LoVo (cell line): ENCODE measurements at regions not wholly inside any gene's neighbourhood (a gene's known extent, or its start where the extent isn't known, plus 50 kb on each side); places are given as distances from the start of the nearest gene placed in this dataset.
"Not testable (repeated sequence)": the region's sequence is repeated elsewhere in the genome, so short reads cannot be mapped to it uniquely, and the experiment has no call there.

Experiments
- DNase-seq: peaks from one replicate; pipeline ENCODE4 v3.0.0-alpha.2; 2016; ENCODE audit warnings: low spot score

DNA sequence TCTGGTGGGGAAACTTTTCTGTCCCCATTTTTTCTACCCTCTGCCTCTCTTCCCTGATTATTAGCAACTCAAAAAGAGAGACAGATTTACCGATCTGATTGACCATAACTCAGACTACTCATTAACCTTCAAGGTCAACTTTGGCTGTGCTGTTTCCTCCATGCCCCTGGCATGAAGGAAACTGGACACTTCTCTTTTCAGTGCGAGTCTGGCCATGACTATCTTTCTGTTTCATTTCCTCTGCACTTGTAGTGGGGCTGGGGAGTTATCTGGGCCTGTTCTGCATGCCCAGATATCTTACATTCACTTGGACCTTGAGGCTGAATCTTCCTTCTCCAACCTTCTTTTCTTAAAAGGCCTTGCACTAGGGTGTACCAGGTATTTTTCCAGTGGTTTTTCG, 76.9 kb upstream of the SLCO2A1 start:
- no peak for DNase-seq

DNA sequence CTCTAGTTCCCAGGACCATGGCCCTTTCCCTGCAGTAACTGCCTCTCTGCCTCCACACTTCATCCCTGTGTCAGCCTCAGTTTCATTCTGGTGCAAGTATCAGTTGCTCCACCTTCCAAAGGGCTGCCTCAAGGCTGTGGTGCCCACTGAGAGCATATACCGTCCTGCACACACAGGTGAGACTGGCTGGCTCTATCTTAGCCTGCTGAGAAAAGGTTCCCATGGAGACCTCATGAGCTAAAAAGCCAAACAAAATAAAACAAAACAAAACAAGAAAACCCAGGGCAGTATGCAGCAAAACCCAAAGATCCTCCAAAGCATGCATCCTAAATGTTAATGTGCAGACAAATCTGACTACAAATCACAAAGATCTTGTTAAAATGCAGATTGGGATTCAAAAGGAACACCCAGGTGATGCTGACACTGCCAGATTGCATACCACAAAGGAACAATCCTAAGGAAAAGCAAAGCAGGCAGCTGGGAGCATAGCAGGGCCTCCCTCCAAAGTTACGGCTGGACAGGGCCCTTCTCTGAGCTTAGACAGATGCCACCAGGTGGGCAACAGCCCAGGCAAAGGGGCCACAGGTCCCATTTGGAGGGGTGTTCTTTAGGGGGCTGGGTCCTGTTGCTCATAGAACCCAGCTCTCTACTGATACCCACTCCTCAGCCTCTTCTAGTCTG, 76.3 kb upstream of the SLCO2A1 start:
- no peak for DNase-seq

DNA sequence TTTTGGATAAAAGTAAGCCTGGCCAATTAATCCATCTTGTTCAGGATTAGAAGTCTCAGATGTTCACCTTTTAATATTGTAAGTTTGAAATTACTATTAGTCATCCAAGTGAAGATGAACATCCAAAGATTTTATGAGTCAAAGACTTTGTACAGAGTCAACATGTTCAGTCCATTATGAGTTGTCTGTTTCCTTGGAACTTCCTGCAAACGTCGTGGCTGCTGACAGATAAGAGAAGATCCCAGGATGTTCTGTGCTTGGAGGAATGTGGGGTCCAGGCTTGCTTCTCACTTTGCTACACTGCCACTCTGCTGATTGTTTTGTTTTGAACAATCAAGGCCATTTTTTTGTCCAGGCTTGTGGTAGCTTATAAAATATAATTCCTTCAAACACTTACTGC, 74.3 kb upstream of the SLCO2A1 start:
- no peak for DNase-seq

DNA sequence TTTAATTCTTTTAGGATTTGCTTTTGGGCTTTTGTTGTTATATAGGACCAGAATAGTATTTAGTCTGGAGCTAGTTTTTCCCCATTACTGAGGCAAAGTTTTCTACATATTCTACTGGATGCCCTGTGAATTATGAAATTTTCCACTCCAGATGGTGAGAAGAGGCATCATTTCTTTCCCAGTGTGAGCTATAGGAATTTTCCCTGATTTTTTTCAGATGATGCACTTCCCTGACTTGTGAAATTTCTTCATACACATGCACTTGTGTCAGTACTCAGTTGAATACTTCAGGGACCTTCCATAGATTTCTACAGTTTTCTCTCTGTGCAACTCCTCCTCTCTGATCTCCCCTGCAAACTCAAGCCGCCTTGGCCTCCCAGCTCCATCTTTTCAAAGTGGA, 73.7 kb upstream of the SLCO2A1 start:
- DNase-seq, result no peak

DNA sequence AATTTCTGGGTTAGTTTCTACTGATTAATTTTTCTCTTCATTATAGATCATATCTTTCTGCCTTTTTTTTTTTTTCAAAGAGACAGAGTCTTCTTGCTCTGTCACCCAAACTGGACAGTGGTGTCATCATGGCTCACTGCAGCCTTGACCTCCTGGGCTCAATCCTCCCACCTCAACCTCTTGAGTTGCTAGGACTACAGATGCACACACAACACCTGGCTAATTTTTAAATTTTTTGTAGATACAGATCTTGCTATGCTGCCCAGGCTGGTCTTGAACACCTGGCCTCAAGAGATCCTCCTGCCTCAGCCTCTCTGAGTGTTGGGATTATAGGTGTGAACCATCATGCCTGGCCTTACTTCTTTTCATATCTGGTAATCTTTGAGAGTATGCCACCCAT, 73.3 kb upstream of the SLCO2A1 start:
- DNase-seq, result no peak

DNA sequence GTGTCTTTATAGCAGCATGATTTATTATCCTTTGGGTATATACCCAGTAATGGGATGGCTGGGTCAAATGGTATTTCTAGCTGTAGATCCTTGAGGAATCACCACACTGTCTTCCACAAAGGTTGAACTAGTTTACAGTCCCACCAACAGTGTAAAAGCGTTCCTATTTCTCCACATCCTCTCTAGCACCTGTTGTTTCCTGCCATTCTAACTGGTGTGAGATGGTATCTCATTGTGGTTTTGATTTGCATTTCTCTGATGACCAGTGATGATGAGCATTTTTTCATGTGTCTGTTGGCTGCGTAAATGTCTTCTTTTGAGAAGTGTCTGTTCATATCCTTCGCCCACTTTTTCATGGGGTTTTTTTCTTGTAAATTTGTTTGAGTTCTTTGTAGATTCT, 66.5 kb upstream of the SLCO2A1 start:
- not testable (repeated sequence) for DNase-seq

DNA sequence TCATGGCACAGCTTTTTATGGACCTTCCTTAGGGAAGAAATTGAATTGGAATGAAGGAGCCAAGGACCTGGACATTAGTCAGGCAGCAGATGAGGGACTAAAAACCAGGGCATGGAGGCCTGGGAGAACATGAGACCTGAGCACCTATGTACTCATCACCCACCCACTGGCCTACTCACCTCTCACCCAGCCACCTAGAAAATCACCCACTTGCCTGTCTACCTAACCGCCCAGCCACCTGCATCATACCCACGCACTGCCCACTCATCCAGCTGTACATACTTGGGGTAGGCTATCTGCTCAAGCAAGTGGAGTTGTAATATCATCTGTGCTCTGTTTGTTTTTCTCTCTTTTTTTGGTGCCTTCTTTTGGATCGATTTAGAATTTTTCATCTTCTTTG, 65.3 kb upstream of the SLCO2A1 start:
- no peak for DNase-seq

DNA sequence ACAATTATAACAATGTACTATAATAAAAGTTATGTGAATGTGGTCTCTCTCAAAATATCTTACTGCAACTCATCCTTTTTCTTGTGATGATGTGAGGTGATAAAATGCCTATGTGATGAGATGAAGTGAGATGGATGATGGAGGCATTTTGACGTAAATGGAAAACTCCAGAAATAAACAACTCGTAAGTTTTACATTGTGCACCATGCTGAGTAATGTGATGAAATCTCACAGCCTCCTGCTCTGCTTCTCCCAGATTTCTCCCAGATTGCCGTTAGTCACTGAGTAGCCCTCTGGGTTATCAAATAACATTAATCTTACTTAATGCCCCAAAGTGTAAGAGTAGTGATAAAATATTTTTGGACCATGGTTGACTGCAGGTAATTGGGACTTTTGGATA, 64.8 kb upstream of the SLCO2A1 start:
- no peak for DNase-seq

DNA sequence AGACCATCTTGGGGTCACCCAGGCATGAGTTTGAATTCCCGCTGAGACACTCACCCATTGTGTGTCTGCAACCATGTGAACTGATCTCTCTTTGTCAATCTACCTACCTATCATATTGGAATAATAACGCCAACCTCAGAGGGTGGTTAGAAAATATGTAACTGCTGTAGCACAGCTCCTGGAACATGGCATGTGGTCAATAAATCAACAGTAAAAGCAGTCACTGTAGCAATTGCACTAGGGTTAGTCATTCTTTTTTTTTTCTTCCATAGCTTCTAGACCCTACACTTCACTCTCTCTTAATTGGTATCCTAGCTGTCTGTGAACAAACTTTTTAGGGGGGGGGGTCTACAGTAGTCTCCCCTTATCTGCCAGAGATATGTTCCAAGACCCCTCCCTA, 64.2 kb upstream of the SLCO2A1 start:
- no peak for DNase-seq

DNA sequence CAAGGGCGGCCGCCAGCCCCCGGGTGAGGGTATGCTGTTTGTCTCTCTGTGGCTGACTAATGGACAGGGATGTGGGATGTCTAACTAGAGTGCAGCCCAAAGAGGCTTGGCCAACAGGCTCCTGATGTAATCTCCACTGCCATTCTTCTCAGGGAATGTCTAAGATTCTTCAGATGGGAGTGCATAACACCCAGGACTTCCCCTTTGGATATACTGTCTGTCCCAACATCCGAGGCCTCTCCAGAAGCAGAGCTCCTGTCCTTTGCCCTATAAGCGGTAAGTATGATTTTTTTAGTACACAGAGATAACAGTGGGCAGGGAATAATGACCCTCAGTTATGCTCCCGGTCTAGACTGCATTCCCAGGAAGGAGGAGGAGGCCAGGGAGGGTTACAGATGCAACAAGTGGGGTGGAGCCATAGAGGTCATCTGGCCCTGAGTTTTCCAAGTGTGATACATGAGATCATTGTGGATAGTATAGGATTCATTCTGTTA, 62.5 kb upstream of the SLCO2A1 start:
- no peak for DNase-seq

DNA sequence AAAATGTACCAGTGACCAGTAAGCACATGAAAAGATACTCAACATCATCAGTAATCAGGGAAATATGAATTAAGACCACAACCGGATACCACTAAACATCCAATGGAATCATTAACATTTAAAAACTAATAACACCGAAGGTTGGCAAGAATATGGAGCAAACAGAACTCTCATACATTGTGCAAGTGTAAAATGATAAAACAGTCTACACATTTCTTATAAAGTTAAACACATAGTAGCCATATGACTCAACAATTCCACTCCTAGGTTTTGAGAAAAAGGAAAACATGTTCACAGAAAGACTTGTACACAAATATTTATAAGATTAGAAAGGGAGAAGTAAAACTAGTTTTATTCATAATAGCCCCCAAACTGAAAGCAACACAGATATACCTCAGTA, 60.3 kb upstream of the SLCO2A1 start:
- no peak for DNase-seq

DNA sequence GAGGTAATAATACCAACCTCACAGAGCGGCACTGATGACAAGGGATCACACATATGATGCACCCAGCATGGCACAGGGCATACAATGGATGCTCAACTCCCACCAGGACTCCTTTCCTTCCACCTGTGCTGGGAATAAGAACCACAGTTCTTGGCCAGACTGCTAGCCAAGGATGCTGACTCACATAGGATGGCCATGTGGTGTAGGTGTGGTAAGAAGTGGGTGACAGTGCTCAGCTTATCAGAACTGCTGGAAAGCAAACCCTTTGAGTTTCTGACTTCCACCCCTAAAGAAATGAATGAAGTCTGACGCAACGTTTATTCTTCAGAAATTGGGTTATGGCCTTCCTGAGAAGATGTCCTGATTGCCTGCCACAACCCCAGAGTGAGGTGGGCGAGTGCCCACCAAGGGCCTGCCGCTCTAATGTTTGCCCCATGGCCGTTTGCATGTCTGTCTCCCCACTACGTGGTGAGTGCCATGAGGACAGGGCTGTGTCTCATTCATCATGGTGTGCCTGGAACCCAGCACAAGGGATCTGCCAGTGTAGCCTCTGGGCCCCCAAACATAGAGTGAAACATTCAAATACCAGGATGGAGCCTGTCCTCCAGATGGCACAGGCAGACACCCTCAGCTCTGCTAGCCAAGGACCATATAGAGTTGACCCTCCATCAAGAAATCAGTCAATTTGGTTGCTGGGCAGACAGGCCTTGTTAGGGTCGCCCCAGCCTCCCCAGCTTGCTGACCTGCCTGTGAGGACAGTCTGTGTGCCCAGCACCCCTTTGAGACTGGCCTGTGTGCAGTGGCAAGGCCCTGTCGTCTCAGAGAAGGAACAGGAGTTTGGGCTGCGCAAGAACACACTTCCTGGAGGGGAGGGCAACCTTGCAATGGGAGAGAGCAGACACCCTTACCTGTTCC, 57.6 kb upstream of the SLCO2A1 start:
- peak; percentile 1 for DNase-seq

DNA sequence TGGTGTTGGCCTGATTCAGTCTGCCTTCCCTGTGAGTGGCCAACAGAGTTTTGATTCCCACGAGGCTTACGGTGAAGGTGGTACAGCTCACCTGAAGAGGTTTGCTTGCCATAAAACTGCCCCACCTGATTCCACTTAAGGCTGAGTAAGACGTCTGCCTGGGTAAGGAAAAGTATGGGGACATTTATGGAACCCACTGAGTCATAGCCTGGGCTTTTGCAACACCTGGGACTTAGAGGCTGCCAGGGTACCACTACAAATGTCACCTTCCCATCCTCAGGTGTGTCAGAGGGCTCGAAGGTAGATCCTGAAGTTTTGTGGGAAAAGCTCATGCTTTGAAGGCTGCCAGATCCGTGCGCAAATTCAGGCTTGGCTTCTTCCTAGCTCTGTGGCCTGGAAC, 56.9 kb upstream of the SLCO2A1 start:
- peak; percentile 36 for DNase-seq

DNA sequence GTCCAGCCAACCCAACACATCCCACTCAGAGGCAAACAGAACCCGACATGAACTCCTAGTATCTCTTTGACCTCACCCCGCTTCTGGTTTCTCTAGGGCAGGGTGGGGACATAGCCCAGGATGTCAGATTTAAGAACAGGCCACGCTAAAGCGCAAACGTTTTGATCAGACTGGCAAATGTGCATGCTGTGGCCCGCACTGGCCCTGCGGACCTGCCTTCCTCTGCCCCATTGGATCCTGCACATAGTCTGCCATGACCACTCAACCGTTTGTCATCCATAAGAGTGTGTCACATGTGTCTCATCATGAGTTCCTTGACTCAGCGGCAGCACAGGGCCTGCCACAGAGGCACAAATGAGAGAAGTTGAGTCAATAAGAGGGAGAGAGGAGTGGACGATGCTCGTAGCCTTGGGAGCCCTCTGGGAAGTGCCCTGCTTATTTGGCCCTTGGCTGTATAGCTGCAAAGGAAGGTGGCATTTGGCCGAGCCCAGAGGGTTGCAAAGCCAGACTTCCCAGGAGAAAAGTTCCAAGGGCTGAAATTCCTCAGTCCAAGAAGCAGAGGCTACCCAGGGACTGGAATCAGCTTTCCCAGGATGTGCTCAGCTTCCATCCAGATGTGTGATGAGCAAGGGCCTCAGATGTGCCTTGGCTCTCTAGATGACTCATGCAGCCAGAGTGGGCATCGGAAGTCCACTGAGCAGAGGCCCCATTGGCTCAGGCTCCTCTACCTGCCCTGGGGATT, 55.5 kb upstream of the SLCO2A1 start:
- DNase-seq, result no peak

DNA sequence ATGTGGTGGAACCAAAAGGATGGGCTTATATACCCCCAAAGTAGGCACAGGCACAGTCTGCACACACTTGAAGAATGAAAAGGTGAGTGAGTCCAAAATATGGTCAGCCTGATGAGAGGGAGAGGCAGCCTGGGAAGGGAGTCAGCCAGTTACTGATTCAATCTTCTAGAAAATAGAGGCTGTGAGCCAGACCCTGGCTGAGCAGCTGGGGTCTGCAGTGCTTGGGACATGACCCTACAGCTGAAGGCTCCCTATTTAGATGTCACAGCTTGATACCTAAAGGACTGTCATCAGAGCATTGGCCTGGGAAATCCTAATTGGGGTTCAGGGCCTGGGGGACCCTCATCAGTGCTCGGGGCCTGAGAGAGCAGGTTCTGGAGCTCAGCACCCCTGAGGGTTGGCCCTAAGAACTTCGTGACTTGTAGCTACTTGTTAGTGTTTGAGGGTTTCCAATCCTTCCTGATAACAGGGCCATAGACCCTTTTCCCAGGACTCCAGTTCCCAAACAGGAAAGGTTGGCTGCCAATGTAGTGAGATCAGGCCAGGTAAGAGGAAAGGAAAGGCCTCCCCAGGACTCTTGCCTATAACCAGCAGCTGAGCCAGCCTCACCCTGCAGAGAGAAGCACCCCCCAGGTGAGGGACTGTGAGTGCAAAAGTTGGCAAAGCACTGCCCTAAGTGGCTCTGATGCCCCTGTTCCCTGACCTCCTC, 54.7 kb upstream of the SLCO2A1 start:
- DNase-seq, result no peak

DNA sequence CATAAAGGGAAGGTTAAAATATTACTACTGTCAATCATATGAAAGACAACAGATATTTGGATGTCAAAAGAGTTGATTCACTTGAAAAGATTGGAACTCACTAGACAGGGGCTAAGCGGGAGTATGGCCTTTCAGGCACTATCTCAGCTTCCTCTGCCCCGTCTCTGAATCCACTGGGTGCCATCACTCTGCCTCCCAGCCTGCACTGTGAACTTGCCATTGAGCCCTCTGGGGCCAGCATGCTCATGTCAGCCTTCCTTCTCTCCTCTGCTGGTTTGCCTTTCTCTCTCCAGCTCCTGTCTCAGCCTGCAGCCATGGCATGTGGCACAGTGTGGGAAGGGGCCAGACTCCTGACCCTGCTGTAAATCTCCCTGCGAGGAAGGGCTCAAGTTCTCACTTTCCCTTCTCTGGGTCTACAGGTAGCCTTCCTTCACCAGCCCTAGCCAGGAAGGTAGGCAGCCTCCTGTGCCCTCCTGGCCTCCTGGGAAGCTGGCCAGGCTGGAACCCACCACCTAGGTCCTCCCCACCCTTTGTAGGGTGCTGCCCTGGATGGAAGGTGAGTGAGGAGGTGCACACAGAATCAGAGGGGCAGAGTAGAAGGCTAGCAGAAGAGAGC, 54.0 kb upstream of the SLCO2A1 start:
- DNase-seq, result no peak

DNA sequence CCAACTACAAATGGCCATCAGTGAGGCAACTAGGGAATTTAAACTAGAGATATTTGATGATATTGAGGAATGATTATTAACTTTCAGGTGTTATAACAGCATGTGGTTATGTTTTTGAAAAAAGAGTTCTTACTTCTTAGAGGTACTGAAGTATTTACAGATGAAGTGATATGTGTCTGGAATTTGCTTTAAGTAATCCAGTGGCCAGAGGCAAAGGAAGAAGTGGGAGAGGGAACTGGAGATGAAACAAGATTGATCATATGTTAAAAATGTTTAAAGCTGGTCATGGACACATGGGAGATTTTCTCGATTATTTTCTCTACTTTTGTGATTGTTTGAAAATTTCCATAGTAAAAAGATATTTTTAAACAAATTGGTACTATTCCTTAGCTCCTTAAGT, 53.3 kb upstream of the SLCO2A1 start:
- DNase-seq, result no peak

DNA sequence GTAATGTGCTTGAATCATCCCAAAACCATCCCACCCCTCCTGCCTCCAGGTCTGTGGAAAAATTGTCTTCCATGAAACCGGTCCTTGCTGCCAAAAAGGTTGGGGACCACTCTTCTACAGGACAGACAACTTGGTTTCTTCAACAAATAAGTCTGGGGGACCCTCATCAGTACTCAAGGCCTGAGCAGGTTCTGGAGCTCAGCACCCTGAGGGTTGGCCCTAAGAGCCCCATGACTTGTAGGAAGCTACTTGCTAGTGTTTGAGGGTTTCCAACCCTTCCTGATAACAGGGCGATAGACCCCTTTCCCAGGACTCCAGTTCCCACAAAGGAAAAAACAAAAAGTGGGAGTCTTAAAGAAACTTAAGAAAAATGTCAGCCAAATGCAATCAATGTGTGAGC, 52.9 kb upstream of the SLCO2A1 start:
- DNase-seq, result no peak

DNA sequence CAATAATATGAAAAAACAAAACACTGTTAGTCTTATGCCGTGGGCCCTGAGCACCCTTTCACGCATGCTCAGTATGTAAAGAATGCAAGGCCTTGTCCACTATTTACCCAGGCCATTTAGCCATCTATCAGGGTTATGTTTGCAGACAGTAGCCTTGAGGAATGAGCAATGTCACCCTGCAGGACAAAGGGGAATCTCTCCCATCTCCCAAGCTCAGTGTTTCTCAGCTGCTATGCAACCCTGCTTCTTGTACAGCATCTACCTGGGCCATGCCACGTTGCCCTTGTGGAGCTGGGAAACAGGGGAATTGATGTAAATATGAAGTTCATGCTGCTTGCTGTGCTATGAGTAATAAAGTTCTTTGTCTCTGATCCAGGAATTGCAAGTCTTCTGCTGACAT, 51.5 kb upstream of the SLCO2A1 start:
- no peak for DNase-seq

DNA sequence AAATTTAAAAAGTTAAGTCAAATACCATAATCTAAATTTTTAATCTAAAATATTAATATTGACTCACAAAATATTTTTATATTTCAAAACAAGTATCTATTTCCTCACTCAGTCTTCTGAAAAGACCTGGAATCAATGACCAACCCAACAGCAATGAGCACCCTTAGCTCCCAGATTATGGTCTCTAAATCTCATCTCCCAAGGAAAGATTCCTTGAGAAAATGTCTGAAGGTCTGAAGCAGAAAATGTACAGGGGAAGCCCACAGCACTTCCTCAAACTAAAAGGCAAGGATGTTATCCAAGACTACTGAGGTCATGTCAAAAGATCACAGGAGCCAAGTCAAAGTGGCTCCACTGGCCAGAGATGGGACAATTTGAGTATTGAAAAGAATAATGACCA, 51.0 kb upstream of the SLCO2A1 start:
- no peak for DNase-seq

DNA sequence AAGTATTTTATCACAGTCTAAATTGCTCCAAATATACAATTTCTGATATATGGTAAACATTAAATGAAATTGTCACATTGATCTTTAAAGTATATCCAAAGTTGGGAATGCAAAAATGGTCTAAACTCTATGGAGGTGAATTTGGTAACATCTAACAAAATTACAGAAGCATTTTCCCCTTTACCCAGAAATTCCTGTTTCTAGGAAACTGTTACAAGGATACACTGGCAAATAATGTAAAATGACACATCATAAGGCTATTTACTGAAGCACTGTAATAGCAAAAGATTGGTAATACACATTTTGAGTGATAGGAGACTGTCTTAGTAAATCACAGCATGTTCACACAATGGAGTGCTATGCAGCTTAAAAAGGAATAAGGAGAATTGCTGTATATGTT, 50.0 kb upstream of the SLCO2A1 start:
- no peak for DNase-seq
